ENCODE measurements at regions not wholly inside any gene's neighbourhood (a gene's known extent, or its start where the extent isn't known, plus 50 kb on each side); places are given as distances from the start of the nearest gene placed in this dataset.

DNA sequence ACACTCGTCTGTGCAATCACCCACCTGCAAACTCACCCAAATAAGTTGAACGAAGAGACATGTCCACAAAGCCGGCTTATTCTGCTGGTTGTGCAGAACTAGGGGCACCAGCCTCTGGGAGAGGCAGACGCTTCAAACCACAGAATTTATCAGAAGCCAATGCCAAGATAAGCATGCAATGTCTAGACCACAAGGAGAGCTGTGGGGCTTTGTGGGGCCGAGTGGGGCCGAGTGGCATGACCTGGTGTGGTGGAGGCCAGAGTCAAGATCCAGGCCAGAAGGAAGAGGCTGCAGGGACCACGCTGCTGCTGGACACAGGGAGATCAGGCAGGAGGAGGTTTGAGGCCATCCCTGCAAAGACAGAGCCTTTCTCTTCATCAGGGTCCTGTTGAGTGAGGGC is 259.0 kb downstream of the IRX2 start:
- TF ChIP-seq, protein P1, sequence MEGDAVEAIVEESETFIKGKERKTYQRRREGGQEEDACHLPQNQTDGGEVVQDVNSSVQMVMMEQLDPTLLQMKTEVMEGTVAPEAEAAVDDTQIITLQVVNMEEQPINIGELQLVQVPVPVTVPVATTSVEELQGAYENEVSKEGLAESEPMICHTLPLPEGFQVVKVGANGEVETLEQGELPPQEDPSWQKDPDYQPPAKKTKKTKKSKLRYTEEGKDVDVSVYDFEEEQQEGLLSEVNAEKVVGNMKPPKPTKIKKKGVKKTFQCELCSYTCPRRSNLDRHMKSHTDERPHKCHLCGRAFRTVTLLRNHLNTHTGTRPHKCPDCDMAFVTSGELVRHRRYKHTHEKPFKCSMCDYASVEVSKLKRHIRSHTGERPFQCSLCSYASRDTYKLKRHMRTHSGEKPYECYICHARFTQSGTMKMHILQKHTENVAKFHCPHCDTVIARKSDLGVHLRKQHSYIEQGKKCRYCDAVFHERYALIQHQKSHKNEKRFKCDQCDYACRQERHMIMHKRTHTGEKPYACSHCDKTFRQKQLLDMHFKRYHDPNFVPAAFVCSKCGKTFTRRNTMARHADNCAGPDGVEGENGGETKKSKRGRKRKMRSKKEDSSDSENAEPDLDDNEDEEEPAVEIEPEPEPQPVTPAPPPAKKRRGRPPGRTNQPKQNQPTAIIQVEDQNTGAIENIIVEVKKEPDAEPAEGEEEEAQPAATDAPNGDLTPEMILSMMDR (IDR thresholded peaks at IDR 0.05; ENCODE audit: control insufficient read depth, extremely low read depth, insufficient read depth), result no peak
- no peak overlapping the region for H3K4me3 ChIP-seq (ENCODE audit: low read depth, low read length)
- no peak for DNase-seq (ENCODE audit: low read depth)

DNA sequence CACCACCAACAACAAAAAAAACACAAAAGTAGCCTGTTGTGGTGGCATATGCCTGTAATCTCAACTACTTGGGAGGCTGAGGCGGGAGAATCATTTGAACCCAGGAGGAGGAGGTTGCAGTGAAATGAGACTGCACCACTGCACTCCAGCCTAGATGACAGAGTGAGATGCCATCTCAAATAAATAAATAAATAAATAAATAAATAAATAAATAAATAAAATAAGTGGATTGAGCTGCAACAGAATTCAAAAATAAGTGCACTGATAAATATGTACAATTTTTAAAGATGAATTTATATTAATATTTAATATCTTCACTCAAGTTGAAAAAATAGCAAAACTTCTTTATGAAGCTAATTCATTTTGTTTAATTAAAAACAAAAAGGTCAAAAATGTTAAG is 259.6 kb downstream of the IRX2 start:
- H3K4me3 ChIP-seq (ENCODE audit: low read depth, low read length), result no peak overlapping the region
- no peak for DNase-seq (ENCODE audit: low read depth)
- TF ChIP-seq, protein P1 (IDR thresholded peaks at IDR 0.05; ENCODE audit: control insufficient read depth, extremely low read depth, insufficient read depth), result no peak

DNA sequence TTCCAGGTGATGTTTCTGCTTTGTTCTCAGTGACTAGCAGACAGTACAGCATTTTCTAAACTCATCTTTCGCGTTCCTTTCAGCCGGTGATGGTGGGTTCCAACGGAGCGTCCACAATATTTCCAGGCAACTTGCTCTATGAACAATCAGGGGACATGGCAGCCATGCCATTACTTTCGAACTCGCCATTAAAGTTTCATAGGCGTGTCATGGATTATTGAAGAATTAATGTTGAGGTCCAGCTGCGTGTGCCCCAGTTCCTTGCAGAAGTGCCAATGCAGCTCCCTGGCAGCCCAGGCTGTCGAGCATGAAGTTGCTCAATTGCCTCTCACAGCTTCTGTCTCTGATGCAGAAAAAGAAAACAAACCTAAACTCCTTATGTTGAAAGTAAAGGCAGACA is 262.2 kb downstream of the IRX2 start:
- TF ChIP-seq, protein P1 (IDR thresholded peaks at IDR 0.05; ENCODE audit: control insufficient read depth, extremely low read depth, insufficient read depth), result no peak
- DNase-seq (ENCODE audit: low read depth), result no peak
- no peak overlapping the region for H3K4me3 ChIP-seq (ENCODE audit: low read depth, low read length)

DNA sequence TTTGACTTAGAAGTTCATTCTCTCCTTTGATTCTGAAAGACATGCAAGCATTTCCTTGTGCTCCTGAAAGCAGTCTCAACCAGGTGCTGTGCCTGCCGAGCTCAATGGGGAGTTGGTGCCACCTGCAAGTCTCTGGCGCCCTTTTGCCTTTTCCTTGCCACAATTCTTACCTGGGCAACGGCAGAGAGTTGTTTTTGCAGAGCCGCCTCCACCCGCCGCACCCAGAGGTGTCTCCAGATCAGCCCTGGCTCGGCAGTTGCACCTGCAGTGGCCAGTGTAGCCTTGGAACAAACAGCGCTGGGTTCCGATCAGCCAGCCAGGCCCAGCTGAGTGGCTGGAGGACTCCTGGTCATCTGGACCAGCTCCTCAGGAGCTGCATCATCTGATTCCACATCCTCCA is 262.9 kb downstream of the IRX2 start:
- TF ChIP-seq, protein P1 (IDR thresholded peaks at IDR 0.05; ENCODE audit: control insufficient read depth, extremely low read depth, insufficient read depth), result no peak
- H3K4me3 ChIP-seq (ENCODE audit: low read depth, low read length), result no peak overlapping the region
- DNase-seq (ENCODE audit: low read depth), result no peak

DNA sequence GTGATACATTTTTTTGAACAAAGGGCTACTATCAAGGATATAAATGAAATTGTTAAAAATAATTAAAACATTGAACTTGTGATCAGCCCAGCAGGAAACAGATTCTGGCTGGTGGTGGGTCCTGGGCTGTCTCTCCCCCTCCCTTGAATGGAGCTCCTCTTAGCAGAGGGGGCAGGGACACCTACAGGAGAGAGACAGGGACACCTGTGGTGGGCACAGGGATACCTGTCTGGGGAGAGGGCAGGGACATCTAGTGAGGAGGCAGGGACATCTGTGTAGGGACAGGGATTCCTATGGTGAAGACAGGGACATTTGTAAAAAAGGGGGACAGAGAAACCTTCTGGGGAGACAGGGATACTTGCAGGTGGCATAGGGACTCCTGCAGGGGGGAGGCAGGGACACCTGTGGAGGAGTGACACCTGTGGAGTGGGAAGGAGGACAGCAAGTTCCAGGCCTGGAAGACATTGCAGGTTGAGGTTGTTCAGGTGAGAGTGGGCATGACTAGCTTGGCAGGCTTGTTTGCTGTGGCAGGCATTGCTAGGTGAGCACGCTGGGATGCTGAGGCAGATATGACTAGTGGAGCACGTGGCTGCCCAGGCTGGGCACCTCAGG is 264.2 kb downstream of the IRX2 start:
- DNase-seq (ENCODE audit: low read depth), result no peak
- H3K4me3 ChIP-seq (ENCODE audit: low read depth, low read length), result no peak overlapping the region
- TF ChIP-seq, protein P1 (IDR thresholded peaks at IDR 0.05; ENCODE audit: control insufficient read depth, extremely low read depth, insufficient read depth), result no peak

DNA sequence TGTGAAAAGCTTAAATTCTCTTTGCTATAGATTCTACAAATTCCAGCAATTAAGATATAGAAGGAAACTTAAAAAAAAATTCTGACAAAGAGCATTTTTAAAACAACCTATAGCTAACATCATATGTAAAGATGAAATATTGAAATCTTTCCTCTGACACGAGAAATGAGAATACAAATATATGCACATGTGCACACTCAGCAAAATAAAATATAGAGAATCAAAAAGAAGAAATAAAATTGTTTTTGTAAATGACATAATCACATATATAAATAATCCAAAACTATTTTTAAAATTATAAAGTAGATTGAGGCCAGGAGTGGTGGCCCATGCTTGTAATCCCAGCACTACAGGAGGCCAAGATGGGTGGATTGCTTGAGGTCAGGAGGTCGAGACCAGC is 265.1 kb downstream of the IRX2 start:
- TF ChIP-seq, protein P1 (IDR thresholded peaks at IDR 0.05; ENCODE audit: control insufficient read depth, extremely low read depth, insufficient read depth), result no peak

DNA sequence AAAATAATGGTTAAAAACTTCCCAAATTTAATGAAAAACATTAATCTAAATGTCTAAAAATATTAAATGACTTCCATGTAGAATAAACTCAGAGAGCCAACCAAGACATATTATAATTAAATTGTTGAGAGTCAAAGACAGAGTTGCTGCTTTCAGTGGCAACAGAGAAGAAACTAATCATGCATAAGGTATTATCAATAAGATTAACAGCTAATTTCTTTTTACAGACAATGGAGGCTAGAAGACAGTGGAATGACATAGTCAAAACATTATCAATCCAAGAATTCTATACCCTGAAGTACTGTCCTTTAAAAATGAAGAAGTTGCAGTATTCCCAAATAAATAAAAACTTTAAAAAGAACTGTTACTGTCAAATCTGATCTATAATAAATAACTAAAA is 268.7 kb downstream of the IRX2 start:
- TF ChIP-seq, protein P1 (IDR thresholded peaks at IDR 0.05; ENCODE audit: control insufficient read depth, extremely low read depth, insufficient read depth), result no peak
- H3K4me3 ChIP-seq (ENCODE audit: low read depth, low read length), result no peak overlapping the region
- DNase-seq (ENCODE audit: low read depth), result no peak

More for the DNA sequence above, 265.1 kb downstream of the IRX2 start:
- H3K4me3 ChIP-seq (ENCODE audit: low read depth, low read length), result no peak overlapping the region
- DNase-seq (ENCODE audit: low read depth), result no peak
